Right hindlimb (tissue), 1 donor: ENCODE measurements at regions not wholly inside any gene's neighbourhood (a gene's known extent, or its start where the extent isn't known, plus 50 kb on each side); places are given as distances from the start of the nearest gene placed in this dataset.
A peak's percentile ranks its signal among the peaks of the same experiment; 100 is the strongest.
"Not testable (repeated sequence)": the region's sequence is repeated elsewhere in the genome, so short reads cannot be mapped to it uniquely, and the experiment has no call there.

ENCODE experiments used
- DNase-seq: peaks from one replicate; pipeline ENCODE4 v3.0.0-alpha.2; 2018

DNA sequence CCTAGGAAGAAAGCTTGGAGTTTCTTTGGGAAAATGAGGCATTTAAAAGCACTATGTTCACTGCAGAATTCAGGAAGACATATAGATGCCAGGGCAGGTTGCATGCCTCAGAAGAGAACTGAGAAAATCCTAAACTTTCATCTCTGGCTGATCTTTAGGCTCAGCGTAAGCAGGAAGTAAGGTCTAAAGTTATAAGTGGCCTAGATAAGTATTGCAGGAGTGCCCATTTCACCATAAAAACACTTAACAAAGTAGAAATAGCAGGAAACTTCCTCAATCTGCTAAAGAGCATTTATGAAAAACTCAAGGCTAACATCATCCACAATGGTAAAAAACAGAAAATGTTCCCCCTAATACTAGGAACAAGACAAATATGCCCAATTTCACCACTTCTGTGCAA is 320.3 kb downstream of the BMP2 start:
- DNase-seq: no peak

DNA sequence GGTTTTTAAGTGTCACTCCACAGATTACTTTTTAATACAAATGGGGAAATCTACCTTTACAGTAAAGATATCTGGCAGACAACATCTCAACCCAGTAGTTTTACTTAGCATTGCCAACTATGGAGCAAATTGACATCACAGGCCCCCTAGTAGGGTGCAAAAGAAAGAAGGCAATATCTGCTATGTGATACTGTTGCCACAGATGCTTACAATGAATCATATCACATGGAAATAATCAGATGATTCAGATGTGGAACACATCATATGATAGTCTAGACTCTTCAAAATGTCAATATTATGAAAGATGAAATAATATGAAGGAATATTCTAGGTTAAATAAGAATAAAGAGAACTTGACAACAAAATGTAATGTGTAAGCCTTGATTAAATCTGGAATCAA is 322.5 kb downstream of the BMP2 start:
- DNase-seq: no peak

DNA sequence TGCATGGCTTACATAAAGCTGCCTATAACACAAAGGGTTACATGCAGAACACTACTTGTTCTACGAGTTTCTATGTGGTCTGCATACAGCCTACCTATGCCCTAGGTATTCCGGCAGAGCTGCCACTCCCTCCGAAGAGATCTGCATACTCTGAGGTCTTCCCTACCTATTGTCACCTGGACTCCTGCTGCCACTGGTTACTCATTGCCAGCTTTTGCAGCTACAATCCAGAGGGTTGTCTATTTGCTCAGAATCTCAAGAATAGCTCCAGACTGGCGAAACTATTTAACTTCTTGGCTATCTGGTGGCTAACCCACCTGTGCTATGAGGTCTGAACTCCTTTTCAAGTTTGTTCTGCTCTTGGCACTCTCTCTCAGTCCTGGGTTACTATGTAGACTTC is 323.3 kb downstream of the BMP2 start:
- no peak for DNase-seq

DNA sequence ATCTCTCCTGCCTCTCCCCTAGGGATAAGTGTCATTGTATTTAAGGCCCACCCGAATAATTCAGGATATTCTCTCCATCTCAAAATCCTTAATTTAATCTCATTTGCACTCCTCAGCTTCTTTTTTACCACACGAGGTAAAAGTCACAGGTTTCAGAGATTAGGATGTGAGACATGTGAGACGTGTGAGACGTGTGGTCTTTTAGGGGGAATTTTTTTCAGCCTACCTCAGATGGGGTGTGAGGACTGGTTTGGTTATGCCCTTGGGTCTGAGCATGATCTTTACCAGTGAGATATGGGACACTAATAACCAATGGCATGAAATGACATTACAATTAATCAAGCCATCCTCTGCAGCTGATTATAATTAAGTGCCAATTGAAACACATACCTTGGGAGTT is 324.2 kb downstream of the BMP2 start:
- DNase-seq: no peak

DNA sequence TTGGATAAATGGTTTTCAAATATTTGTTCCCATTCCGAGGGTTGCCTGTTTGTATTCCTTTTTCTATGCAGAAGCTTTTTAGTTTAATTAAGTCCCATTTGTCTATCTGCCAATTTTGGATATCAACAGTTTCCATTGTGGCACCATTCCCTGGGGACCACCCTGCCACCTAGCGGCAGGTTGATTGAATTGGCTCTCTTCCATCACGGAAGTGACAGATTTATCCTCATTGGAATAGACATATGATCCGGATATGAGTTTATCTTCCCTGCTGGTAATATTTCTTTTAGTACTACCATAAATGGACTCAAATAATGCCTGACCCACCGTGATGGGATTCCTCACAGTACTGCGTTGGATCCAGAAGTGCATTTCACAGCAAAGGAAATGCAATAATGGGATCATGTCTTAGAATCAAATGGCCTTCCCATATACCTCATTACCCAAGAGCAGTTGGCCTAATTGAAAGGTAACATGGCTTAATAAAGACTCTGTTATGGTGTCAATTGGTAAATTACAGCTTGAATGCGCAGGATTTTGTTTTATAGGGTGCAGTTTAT is 327.0 kb downstream of the BMP2 start:
- no peak for DNase-seq

DNA sequence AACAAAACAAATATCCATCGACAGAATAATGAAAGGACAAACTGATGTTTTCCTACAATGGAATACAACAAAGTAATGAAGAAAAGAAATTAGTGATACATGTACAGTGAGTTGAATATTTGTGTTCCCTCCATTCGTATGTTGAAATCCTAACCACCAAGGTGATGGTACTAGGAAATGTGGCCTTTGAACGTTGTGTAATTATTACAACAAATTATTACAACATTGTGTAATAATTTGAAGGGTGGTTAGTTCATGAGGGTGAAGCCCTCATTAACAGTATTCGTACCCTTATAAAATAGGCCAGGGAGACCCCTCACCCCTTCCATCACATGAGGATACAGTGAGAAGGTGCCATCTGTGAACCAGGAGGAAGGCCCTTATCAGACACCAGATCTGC is 339.4 kb downstream of the BMP2 start:
- DNase-seq: no peak

DNA sequence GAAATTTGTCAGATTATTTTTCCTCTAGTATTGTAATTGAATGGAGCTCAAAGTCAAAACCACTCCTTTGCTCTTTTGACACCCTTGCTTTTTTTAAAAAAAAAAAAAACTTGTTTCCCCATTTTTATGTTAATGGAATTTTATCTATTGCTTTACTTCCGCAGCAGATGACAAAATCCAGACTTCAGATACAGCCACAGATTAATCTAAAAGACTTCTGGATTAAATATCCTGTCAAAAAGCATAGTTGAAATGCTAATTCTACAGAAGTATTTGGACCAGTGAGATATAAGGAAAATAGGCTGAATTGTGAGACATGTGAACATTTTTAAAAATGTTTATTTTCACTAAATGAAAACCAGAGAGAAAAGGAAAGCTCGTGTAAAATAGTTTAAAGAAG is 341.4 kb downstream of the BMP2 start:
- no peak for DNase-seq

DNA sequence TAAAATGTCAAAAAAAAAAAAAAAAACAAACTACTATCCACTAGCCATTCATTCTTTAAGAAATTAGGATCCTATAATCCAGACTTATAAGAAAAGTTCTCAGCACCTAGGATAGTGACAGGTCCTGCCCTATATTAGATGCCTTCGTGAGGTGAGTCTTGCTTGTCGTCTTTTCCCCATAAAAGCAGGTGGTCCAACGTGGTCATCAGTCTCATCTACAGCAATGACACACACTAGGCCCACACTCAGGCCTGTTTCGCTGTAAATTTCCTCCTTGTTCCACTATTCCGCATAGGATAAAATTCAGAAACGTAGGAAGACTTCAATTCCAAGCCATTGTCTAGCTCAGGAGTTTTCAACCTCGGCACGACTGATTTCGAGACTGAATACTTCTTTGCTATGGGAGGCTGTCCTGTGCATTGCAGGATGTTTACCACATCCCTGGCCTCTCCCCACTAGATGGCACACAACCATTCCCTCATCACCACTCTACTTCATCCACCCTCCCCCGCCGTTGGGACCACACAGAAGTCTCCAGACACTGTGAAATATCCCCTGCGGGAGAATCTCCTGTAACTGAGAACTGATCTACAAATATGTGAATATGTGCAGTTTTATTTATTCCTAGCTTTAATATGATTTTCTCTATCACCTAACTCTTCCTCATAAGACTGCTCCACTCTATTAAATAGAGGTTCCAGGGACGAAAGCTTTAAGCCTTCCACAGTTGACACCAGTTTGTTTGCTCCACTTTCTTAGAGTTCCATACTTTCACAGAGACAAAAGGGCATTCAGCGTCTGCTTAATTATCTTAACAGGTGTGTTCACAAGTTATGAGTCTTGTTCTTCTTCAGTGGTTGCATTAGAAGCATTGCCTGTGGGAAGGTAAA is 346.3 kb downstream of the BMP2 start:
- DNase-seq: peak; percentile 25

DNA sequence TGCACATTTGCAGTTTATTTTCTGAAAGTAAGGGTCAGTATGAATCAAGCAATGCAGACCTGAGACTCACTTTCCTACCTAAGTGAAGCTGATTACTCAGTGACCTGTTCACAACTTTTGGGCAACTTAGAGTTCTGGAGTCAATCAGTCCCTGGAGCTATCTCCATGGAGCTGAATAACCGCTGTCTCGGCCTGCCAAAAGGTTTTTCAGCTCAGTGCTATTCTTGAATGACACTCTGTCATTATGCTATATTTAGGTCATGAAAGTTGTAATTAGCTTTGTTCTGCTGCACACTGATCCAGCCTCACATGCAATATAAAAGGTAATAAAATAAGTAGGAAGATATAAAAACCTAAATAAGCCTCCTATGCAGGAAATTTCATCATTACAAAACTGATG is 356.0 kb downstream of the BMP2 start:
- DNase-seq: no peak

DNA sequence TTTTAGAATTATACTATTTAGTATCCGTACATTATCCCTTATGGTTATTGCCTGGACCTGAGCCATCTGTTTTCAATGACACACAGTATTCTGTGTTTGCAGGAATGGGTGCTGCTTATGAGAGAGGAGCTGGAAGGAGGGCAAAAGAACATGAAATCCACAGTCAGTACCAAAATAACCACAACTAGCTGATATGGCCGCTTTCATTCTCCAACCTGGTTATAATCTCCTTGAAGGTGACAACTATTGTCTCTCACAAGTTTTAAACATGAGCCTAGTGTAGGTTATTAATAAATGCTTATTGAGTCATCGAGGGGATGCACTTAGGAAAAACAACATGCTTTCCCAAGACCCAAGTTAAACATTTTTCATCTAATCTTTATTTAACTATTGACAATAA is 356.6 kb downstream of the BMP2 start:
- no peak for DNase-seq

DNA sequence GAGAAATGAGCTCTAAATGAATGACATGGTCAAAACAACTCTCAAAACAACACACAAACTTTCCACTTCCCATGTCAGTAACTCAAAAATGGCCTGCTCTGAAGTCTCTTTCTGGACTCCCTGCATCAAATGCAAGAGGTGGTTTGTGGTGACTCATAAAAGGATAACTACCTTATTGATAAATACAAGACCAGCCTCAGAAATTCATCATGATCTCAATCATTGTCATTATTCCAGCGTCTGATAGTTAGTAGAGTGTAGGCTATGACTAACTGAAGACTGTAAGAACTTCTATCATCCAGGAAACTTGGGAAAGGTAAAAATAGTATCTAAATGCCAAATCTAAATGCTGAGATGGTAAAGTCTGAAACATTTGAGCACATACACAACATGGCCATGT is 369.4 kb downstream of the BMP2 start:
- no peak for DNase-seq

DNA sequence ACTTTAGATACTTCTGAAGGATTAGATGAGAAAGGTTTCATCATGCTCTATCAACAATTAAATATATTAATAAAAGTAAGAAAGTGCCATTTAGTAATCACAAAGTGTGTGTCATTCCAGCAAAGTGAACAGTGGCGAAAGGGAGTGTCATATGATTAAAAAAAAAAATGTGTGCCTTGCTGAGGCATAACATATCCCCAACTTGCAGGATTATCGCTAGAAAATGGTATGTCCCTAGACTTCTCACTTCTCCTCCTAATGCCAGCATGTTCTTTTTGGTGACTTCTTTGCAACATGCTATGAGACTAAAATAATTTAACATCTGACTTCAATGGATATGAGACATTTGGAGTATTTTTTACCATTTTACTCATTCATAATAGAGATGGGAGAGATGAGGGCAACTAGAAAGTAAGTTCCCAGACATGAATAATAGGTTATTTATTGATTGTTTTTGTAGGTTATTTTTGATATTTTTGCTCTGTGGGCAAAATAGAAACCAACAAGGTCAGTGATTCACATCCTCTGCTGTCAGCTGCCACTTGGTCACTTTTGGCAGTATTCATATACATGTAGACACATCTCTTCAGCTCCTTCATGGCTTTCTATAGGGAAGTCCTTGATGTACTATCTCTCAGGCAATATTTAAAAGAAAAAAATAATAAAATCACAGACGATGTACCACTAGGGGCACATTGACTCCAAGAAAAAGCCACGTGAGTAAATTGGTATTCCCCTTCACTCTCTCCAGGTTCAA is 370.1 kb downstream of the BMP2 start:
- DNase-seq: no peak

DNA sequence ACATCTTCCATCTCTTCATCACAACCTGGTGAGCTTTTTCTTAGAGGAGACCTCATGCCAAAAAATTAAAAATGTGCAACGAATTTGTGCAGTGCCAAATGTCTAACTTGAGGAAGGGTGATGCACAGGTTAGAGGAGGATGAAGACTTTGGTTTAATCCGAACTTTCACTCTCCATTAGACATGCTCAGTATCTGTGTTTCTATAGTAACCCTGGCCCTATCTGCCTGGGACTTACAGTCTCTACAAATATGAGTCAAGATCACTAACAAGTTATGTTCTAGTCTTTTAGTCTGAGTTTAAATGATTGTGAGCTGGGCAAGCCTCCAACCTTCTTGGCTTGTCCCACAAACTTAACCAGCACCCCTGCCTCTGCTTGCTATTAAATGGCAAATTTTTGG is 377.0 kb downstream of the BMP2 start:
- DNase-seq: no peak

DNA sequence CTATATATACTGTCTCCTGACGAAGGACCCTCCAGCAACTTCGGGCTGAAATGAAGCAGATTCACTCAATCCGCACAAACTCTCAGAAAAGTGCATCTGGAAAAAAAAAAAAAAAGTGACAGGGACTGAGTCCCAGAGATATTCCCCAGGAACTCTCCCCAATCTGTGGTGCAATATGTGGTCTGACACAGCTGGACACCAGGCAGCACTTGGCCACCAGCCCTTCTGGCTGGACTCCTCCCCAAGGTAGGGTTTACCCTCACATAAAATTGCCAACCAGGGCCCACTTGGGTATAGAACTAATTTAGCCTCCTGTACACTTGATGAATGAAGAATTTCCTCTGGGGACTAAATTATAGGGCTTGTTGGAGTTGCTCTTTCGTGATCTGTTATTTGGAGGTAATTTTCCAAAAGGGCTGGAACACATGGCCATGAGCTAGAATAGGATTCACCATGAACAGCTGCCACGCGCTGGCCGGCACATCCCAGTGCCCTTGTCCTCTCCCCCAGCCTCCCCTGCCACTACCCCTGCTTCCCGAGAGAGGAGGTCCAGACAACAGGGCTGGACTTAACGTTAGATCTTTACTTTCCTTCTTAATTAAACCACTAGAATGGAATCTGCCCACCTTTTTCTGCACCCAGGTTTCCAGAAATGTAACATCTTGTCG is 379.2 kb downstream of the BMP2 start:
- peak; percentile 26 for DNase-seq

DNA sequence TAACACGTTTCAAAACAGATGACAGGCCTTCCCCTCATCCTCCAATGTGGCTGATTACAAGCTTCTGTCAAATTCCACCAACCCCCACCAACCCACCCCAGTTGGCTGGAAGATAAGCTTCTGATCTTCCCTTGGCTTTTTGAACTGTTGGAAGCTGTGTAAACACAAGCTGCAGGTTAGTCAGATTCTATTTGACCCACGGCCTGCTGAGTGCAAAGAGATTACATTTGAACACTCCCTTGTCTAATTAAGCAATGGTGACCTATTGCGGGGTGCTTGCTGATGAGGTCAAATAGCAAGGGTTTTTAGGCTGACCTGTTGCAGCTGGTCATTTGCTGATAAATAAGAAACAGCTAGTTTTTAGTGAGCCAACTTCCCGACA is 379.7 kb downstream of the BMP2 start:
- DNase-seq: no peak

DNA sequence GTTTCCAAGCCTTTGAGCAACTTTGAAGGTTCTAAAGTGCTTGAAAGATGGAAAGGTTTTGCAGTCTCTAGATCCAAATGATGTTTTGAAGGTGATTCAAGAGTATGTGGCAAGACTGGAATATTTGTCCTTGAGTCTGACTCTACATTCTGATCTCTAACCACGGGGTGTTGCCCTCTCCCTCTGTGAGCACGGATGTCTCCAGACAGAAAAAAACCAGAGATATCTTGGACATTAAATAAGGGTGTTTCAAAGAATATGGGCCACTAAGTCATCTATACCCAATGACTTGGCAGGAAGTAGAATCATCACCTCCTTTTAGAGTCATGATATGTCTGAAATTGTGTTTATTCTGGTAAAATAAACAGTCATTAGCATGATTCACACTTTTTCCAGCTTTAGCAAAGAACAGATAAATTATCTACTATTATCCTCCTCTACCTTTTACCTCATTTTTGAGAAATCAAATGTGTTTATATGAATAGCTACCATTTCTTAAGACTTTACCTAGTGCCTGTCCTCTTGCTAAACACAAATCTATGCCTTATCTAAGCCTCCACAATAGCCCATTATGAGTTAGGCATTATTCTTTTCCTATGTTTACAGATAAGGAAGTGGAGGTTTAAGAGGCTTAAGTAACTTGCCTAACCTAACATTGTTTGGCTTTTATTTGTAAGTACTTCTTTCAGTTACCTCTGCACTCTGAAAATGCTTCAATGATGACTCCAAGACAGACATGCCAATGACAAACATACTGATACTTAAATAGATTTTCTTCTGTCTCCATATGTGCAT is 384.4 kb downstream of the BMP2 start:
- no peak for DNase-seq

DNA sequence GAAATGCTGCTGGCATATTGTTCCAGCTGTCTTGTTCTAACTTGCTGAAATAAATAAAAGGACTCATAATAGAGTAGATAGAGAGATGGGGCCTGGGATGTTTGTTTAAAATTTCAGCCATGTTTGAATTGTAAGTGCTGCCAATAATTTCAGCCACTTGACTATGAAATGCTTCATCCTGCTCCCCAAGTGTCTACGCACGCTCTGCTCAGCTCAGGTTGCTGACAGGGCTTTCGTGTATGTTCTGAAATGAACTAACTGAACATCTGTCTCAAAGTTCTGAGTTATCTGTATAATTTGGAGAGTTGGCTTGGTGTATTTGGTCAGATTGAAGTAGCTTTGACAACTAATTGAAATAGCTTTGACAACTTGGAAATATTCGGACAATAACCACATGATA is 387.8 kb downstream of the BMP2 start:
- no peak for DNase-seq

DNA sequence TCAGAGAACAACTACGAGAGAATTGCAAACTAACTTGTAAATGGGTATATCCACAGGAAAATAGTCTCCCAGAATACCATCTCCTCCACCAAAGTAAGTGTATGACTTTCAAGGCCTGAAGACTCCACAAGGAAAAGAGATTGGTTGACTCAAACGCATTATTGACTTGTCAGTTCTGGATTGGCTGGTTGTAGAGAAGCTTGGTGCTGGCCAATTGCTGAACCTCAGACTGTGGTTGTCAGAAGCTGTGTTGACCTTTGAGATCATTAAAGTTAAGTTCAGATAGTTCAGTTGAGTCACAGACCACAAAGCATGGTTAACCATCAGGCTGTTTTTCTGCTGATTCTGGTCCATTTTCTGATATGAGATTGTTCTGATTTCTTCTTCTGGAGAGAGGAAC is 388.3 kb downstream of the BMP2 start:
- DNase-seq: no peak

DNA sequence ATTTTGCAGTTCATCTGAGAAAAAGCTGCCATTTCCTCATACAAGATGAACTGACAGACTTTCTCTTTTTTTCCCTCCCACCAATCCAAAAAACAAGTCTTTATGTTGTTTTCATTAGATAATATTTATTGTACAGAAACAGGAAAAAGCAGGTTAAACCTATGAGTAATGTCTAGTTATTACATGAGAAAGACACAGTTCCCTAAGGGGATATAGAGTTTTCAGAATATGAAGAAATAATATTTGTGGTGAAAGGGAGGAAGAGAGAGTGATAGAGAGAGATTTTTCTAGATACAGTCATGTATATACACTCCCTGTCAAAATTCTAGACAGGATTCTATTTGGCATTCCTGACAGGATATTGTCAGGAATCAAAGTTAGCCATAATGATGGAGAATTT is 392.4 kb downstream of the BMP2 start:
- no peak for DNase-seq

DNA sequence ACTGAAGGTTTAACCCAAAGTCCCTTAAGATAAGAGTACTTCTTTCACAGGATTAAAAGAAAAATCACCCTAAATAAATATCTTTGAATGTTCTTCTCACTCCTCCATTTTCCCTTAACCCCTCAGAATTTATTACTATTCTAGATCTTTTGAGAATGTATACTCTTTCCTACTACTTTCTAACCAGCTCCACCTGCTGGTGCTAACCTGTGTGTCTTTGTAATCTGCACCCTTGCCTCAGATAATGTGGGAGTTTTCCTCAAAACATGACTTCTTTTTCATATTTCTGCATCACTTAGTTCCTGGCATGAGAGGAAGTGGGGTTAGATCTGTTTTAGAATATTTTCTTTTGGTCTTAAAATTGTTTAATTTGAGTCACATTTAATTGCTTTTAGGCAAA is 394.2 kb downstream of the BMP2 start:
- DNase-seq: peak; percentile 20

DNA sequence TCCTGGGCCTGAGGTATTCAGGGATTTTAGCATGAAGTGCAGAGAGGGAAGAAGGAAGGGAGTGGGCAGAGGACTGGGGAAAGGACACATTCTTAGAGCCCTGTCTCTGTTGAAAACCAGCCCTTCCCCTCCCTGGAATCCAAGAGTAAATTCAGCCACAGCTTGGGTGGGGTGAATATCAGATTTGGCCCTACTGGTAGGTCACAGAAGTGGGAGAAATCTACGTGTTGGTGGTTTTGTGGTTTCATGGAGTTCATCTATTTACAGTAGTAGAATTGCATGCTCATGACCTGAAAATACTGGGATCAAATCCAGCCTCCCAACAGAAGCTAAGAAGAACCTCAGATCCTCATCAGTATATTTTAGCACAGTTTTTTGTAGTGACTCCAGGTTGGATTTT is 404.4 kb downstream of the BMP2 start:
- no peak for DNase-seq

DNA sequence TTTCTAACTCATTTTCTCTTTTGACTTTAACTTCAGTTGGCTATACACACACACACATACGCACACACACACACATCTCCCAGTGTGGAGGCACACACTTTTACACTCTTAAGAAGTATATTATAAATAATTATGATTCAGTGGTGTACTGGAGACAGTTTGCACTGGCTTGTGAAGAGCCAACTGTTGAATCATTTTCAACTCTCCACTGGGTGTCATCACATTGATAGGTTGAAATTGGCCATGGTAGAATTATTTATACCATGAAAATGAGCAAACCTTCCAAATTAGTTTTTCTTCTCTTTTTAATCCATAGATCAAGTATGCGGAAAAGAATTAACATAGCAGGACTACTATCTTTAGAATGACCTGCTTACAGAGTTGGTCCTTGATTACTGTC is 407.1 kb downstream of the BMP2 start:
- no peak for DNase-seq

DNA sequence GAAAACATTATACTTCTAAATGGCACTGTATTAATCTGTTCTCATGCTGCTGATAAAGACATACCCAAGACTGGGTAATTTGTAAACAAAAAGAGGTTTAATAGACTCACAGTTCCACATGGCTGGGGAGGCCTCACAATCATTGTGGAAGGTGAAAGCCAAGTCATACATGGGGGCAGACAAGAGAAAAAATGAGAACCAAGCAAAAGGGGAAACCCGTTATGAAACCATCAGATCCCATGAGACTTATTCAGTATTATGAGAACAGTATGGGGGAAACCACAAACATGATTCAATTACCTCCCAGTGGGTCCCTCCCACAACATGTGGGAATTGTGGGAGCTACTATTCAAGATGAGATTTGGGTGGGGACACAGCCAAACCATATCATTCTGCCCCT is 408.3 kb downstream of the BMP2 start:
- not testable (repeated sequence) for DNase-seq
